Esophagus squamous epithelium (tissue), 4 donors: ENCODE measurements at regions not wholly inside any gene's neighbourhood (a gene's known extent, or its start where the extent isn't known, plus 50 kb on each side); places are given as distances from the start of the nearest gene placed in this dataset.

Experiments used
- CTCF ChIP-seq, 6 experiments: fragments of 450-650 bp in 4 of 6; fragments of 200-600 bp in 2 of 6; sonication (generic) in 2 of 6; IDR thresholded peaks; one replicate each; pipeline ENCODE4 v1.5.1; 2016 to 2019; ENCODE audit warnings: antibody characterized with exemption in 6 of 6, mild to moderate bottlenecking in 4 of 6, moderate library complexity in 4 of 6
- POLR2A ChIP-seq, 4 donors: fragments of 450-650 bp; IDR thresholded peaks; one replicate each; pipeline ENCODE4 v1.6.1; 2017; ENCODE audit warnings: antibody characterized with exemption in 4 of 4, mild to moderate bottlenecking in 4 of 4, moderate library complexity in 3 of 4

- TF ChIP-seq CTCF (IDR thresholded peaks at IDR 0.05) (no peak), POLR2A (IDR thresholded peaks at IDR 0.05) (no peak)
Observed at GRCh38 chr16:66308096-66308495, 58.4 kb upstream of the CDH5 start.
